Vagina (tissue), 2 donors: ENCODE measurements at regions not wholly inside any gene's neighbourhood (a gene's known extent, or its start where the extent isn't known, plus 50 kb on each side); places are given as distances from the start of the nearest gene placed in this dataset.

Experiments
- DNase-seq, 2 donors: peaks; one replicate each; pipeline ENCODE4 v3.0.0-alpha.2; 2017; ENCODE audit errors: extremely low spot score in 2 of 2
- H3K27ac ChIP-seq: fragments of 200-600 bp; sonication (generic); one replicate; pipeline ENCODE4 v1.5.1; 2019
- H3K27me3 ChIP-seq: fragments of 200-600 bp; sonication (generic); one replicate; pipeline ENCODE4 v1.5.1; 2019
- H3K36me3 ChIP-seq, 2 donors: fragments of 200-600 bp; sonication (generic); one replicate each; pipeline ENCODE4 v1.5.1; 2017 to 2019
- H3K4me1 ChIP-seq: fragments of 200-600 bp; sonication (generic); one replicate; pipeline ENCODE4 v1.5.1; 2019
- H3K4me3 ChIP-seq, 2 donors: fragments of 200-600 bp; sonication (generic); 1 replicate in 1 of 2; 2 replicates in 1 of 2; pipeline ENCODE4 v1.5.1; 2016 to 2019
- H3K9me3 ChIP-seq: fragments of 200-600 bp; sonication (generic); one replicate; pipeline ENCODE4 v1.5.1; 2019
- POLR2A ChIP-seq, 2 donors: fragments of 450-650 bp; IDR thresholded peaks; one replicate each; pipeline ENCODE4 v1.6.1; 2017; ENCODE audit warnings: antibody characterized with exemption in 2 of 2, mild to moderate bottlenecking in 2 of 2, moderate library complexity in 2 of 2
- POLR2AphosphoS5 ChIP-seq, 2 donors: sonication (generic); formaldehyde crosslinking; IDR thresholded peaks; one replicate each; pipeline ENCODE4 v1.9.0; 2017; ENCODE audit warnings: antibody characterized with exemption in 2 of 2, mild to moderate bottlenecking in 2 of 2, low read depth in 1 of 2; ENCODE audit not compliant: insufficient read depth in 1 of 2
- intact Hi-C: fragments of 100-400 bp; cut with DNase I; formaldehyde crosslinking; loops from one replicate; pipeline ENCODE4 v1.15.1; 2023
- TF ChIP-seq, protein P1 (sequence below), 3 experiments: fragments of 450-650 bp in 2 of 3; fragments of 200-600 bp in 1 of 3; sonication (generic) in 1 of 3; IDR thresholded peaks; one replicate each; pipeline ENCODE4 v1.5.1; 2017 to 2019; ENCODE audit warnings: antibody characterized with exemption in 3 of 3, mild to moderate bottlenecking in 2 of 3, moderate library complexity in 2 of 3

DNA sequence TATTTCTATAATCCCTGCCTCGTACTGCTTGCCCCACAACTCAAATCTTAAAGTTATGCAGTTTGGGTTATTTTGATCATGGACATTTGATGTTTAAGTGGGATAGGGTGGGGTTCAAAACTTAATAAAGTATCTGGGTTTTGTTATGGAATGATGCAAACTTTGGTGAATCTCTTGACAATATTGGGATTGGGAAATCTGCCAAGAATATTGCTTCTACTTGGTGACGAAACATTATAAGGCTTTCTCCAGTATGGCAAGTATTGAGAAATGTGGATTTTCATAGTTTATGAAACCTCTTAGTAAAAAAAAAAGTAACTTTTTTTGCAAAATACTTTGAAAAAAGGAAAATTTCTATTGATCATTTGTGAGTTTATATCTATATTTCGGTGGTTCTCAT, 130.8 kb upstream of the SFRP2 start:
- H3K9me3 ChIP-seq: no peaks in the 10 kb centered on the region
- H3K36me3 ChIP-seq: no peaks in the 10 kb centered on the region
- TF ChIP-seq POLR2AphosphoS5 (IDR thresholded peaks at IDR 0.05; ENCODE audit: insufficient read depth in 1 of 2, low read depth in 1 of 2) (no peak), POLR2A (IDR thresholded peaks at IDR 0.05) (no peak)
- TF ChIP-seq, protein P1, sequence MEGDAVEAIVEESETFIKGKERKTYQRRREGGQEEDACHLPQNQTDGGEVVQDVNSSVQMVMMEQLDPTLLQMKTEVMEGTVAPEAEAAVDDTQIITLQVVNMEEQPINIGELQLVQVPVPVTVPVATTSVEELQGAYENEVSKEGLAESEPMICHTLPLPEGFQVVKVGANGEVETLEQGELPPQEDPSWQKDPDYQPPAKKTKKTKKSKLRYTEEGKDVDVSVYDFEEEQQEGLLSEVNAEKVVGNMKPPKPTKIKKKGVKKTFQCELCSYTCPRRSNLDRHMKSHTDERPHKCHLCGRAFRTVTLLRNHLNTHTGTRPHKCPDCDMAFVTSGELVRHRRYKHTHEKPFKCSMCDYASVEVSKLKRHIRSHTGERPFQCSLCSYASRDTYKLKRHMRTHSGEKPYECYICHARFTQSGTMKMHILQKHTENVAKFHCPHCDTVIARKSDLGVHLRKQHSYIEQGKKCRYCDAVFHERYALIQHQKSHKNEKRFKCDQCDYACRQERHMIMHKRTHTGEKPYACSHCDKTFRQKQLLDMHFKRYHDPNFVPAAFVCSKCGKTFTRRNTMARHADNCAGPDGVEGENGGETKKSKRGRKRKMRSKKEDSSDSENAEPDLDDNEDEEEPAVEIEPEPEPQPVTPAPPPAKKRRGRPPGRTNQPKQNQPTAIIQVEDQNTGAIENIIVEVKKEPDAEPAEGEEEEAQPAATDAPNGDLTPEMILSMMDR (IDR thresholded peaks at IDR 0.05): no peak
- no peaks in the 10 kb centered on the region for H3K4me1 ChIP-seq
- no peak overlapping the region for H3K27ac ChIP-seq
- intact Hi-C loops: no loop called here
- no peak overlapping the region for H3K4me3 ChIP-seq
- DNase-seq: no peak
- H3K27me3 ChIP-seq: no peaks in the 10 kb centered on the region

DNA sequence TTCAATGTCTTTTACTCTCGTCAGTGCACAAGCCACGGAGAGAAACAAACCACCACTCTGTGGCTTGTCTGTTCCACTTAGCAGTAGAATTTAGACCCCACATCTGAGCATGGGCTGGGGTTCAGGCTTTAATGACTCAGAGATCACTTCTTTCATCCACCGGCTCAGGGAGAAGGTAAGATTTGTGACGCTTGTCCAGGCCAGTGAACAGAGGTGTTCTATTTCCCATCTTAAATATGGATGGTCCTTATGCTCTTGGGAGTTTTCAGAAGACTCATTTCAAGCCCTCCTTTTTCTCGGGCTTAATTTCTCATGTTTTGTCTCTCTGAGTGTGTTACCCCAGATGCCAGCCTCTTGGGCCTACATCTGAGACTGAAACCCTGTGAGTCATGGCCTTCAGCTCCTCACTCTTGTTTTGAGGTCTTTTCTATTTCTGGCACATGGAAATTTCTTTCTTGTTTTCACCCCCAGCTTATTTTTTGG, 127.4 kb upstream of the SFRP2 start:
- no peak for DNase-seq
- Histone ChIP-seq H3K9me3 (no peaks in the 10 kb centered on the region), H3K4me3 (no peak overlapping the region), H3K27me3 (no peaks in the 10 kb centered on the region), H3K27ac (no peak overlapping the region), H3K36me3 (no peaks in the 10 kb centered on the region), H3K4me1 (no peaks in the 10 kb centered on the region)
- TF ChIP-seq POLR2A (IDR thresholded peaks at IDR 0.05): no peak
- TF ChIP-seq, protein P1 (IDR thresholded peaks at IDR 0.05): no peak
- no peak for TF ChIP-seq POLR2AphosphoS5 (IDR thresholded peaks at IDR 0.05; ENCODE audit: insufficient read depth in 1 of 2, low read depth in 1 of 2)
- intact Hi-C loops: no loop called here

DNA sequence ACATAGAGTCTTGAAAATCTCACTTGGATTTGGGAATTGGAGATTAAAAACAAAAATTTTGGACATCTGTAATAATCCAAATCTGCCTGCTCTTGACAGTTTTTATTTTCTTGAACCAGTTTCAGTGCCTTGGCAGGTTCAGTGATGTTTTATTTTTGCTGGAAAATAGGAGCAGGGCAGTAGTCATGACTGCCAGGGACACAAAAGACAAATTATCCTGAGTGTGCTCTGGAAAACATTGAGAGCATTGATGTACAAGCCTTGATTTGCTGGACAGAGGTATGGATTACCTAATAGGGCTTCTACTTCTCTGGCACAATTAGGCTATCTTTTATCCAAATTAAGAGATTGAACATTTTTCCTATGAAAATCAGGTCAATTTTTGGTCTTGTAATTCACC, 123.4 kb upstream of the SFRP2 start:
- H3K4me1 ChIP-seq: no peaks in the 10 kb centered on the region
- H3K27me3 ChIP-seq: no peaks in the 10 kb centered on the region
- H3K9me3 ChIP-seq: no peaks in the 10 kb centered on the region
- H3K27ac ChIP-seq: no peak overlapping the region
- no peak for DNase-seq
- H3K4me3 ChIP-seq: no peak overlapping the region
- intact Hi-C loops: no loop called here
- TF ChIP-seq POLR2A (IDR thresholded peaks at IDR 0.05) (no peak), POLR2AphosphoS5 (IDR thresholded peaks at IDR 0.05; ENCODE audit: insufficient read depth in 1 of 2, low read depth in 1 of 2) (no peak)
- TF ChIP-seq, protein P1 (IDR thresholded peaks at IDR 0.05): no peak
- no peaks in the 10 kb centered on the region for H3K36me3 ChIP-seq

DNA sequence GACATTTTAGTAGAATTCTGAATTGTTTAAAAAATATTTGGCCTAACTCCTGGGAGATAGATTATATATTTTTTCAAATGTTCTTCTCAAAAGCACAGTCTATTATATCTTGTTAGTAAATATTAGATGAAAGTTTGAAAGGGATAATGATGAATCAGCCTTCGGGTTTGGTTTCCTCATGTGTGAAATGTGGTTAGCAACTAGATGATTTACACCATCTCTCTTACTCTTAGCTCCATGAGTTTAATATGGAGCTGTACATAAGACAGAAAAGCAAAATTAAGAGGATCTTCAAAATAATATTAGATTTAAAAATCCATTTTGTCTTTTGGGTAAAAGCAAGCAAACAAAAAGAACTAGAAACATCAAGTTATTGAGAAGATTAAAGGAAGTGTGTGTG, 120.8 kb upstream of the SFRP2 start:
- Histone ChIP-seq H3K27ac (no peak overlapping the region), H3K36me3 (no peaks in the 10 kb centered on the region), H3K4me3 (no peak overlapping the region), H3K27me3 (no peaks in the 10 kb centered on the region), H3K9me3 (no peaks in the 10 kb centered on the region), H3K4me1 (no peaks in the 10 kb centered on the region)
- intact Hi-C loops: no loop called here
- DNase-seq: no peak
- TF ChIP-seq POLR2A (IDR thresholded peaks at IDR 0.05) (no peak), POLR2AphosphoS5 (IDR thresholded peaks at IDR 0.05; ENCODE audit: insufficient read depth in 1 of 2, low read depth in 1 of 2) (no peak)
- TF ChIP-seq, protein P1 (IDR thresholded peaks at IDR 0.05): no peak

DNA sequence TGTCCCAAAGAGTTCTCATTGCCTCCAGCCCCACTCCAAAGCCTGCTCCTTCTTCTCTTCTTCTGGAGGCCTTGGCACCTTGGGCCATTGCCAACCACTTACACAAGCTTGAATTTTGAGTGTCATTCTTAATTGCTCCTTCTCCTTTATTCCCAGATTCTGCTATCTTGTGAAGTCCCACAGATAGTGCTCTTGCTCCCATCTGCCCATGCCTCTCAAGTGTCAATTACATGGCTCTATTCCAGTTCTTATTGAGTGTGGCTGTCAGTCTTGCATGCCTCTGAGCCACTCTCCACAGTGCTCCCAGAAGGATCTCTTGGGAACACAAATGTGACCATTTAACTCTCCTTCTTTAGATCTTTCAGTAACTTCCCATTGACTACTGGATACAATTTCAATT, 117.3 kb upstream of the SFRP2 start:
- no peaks in the 10 kb centered on the region for H3K27me3 ChIP-seq
- no peak for DNase-seq
- TF ChIP-seq, protein P1 (IDR thresholded peaks at IDR 0.05): no peak
- TF ChIP-seq POLR2AphosphoS5 (IDR thresholded peaks at IDR 0.05; ENCODE audit: insufficient read depth in 1 of 2, low read depth in 1 of 2) (no peak), POLR2A (IDR thresholded peaks at IDR 0.05) (no peak)

More for the DNA sequence above, 117.3 kb upstream of the SFRP2 start:
- no peak overlapping the region for H3K4me3 ChIP-seq
- H3K27ac ChIP-seq: no peak overlapping the region
- H3K4me1 ChIP-seq: no peaks in the 10 kb centered on the region
- H3K9me3 ChIP-seq: no peaks in the 10 kb centered on the region
- intact Hi-C loops: no loop called here
- H3K36me3 ChIP-seq: no peaks in the 10 kb centered on the region
